ENCODE measurements at regions not wholly inside any gene's neighbourhood (a gene's known extent, or its start where the extent isn't known, plus 50 kb on each side); places are given as distances from the start of the nearest gene placed in this dataset.

- TF ChIP-seq, protein P1, sequence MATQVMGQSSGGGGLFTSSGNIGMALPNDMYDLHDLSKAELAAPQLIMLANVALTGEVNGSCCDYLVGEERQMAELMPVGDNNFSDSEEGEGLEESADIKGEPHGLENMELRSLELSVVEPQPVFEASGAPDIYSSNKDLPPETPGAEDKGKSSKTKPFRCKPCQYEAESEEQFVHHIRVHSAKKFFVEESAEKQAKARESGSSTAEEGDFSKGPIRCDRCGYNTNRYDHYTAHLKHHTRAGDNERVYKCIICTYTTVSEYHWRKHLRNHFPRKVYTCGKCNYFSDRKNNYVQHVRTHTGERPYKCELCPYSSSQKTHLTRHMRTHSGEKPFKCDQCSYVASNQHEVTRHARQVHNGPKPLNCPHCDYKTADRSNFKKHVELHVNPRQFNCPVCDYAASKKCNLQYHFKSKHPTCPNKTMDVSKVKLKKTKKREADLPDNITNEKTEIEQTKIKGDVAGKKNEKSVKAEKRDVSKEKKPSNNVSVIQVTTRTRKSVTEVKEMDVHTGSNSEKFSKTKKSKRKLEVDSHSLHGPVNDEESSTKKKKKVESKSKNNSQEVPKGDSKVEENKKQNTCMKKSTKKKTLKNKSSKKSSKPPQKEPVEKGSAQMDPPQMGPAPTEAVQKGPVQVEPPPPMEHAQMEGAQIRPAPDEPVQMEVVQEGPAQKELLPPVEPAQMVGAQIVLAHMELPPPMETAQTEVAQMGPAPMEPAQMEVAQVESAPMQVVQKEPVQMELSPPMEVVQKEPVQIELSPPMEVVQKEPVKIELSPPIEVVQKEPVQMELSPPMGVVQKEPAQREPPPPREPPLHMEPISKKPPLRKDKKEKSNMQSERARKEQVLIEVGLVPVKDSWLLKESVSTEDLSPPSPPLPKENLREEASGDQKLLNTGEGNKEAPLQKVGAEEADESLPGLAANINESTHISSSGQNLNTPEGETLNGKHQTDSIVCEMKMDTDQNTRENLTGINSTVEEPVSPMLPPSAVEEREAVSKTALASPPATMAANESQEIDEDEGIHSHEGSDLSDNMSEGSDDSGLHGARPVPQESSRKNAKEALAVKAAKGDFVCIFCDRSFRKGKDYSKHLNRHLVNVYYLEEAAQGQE (IDR thresholded peaks at IDR 0.05; ENCODE audit: low read depth, low read length): no peak
- TF ChIP-seq, protein P2, sequence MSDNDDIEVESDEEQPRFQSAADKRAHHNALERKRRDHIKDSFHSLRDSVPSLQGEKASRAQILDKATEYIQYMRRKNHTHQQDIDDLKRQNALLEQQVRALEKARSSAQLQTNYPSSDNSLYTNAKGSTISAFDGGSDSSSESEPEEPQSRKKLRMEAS (IDR thresholded peaks at IDR 0.05; ENCODE audit: low read depth): no peak
- TF ChIP-seq EP300 (IDR thresholded peaks at IDR 0.05; ENCODE audit: borderline replicate concordance in 1 of 2, low read depth in 1 of 2, low read length in 1 of 2) (no peak), CTCF (IDR thresholded peaks at IDR 0.05) (no peak), FOXM1 (IDR thresholded peaks at IDR 0.05; ENCODE audit: low read depth) (no peak), TAF1 (IDR thresholded peaks at IDR 0.05; ENCODE audit: borderline replicate concordance, low read depth, low read length) (no peak), PBX3 (IDR thresholded peaks at IDR 0.05) (no peak), NRF1 (IDR thresholded peaks at IDR 0.05; ENCODE audit: low read depth, low read length) (no peak)
- TF ChIP-seq, protein P3, sequence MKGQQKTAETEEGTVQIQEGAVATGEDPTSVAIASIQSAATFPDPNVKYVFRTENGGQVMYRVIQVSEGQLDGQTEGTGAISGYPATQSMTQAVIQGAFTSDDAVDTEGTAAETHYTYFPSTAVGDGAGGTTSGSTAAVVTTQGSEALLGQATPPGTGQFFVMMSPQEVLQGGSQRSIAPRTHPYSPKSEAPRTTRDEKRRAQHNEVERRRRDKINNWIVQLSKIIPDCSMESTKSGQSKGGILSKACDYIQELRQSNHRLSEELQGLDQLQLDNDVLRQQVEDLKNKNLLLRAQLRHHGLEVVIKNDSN (IDR thresholded peaks at IDR 0.05; ENCODE audit: borderline replicate concordance, low read depth): no peak
These were observed 151.5 kb downstream of the ZNF737 start for GRCh38 chr19:20414120-20414519.

Measured in SK-N-SH (cell line).